DMS 273 (cell line): ENCODE measurements at regions not wholly inside any gene's neighbourhood (a gene's known extent, or its start where the extent isn't known, plus 50 kb on each side); places are given as distances from the start of the nearest gene placed in this dataset.
"Not testable (repeated sequence)": the region's sequence is repeated elsewhere in the genome, so short reads cannot be mapped to it uniquely, and the experiment has no call there.

Source experiments
- DNase-seq: peaks from one replicate; lab custom pipeline; 2025; ENCODE audit not compliant: unreplicated experiment; lab: John Stamatoyannopoulos, UW

DNA sequence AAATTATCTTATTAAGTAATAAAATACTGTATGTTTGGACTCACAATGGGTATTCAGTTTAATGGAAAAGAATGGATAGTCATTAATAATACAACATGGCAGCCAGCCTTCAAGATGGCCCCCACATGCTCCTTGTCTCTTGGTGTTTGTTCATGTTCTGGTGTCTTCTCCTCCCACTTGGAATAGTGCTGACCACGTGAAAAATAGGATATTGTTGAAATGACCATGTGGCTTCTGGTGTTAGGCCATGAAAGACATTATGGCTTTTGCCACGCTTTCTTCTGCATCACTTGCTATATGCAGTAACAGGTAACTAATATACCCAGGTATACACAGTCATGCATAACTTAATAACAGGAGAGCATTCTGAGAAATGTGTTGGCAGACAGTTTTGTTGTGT, 341.0 kb downstream of the KCNJ2 start:
- DNase-seq = no peak

DNA sequence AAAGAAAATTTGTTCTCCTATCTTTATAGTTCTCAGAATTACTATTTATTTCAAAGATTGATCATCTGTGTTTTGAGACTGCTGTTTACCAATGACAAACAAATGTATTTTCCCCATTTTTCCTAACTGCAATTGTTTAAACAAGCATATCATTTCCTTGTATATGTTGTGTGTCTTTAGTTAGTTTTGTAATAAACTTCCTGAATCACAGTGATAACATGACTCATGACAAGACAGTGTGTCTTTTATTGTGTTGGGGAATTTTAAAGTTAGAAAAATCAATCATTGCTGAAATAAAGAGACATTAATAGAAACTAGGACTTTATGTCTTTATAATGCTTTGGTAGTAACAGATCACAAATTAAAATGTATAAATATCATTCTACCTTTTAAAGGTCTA, 348.5 kb downstream of the KCNJ2 start:
- DNase-seq = no peak

DNA sequence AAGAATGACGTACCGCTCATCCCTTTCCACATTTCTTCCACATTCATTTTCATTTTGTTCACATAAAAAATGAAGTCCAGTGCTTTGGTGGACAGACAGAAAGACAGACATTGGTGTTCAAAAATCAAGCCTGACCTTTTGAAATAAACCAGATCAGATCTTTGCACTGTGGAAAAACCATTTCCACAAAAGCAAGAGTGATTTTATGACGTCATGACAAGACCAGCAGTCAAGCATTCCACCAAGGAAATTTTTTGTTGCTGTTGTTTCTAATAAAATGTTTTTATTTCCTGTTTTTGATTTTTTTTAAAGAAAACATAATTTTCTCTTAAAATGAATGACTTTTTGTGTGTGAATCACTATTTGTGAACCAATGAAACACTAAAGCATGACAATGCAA, 350.0 kb downstream of the KCNJ2 start:
- DNase-seq = no peak

DNA sequence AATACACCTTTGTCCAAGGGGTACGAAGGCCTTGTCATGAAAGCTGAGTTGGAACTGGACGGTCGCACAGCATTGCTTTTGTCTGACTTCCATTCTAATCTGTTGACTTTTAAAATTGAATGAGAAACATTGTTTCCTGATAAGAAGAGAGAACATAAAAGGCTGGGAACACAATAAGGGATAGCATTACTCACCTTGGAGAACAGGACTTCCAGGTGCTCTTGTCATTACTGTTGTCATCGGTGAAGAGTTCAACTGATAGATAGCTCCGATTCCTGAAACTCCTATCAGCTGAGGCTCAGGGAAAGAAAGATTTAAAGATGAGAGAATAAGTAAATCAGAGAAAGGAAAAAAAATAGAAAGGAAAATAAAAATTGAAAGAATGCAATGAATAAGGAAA, 351.1 kb downstream of the KCNJ2 start:
- no peak for DNase-seq

DNA sequence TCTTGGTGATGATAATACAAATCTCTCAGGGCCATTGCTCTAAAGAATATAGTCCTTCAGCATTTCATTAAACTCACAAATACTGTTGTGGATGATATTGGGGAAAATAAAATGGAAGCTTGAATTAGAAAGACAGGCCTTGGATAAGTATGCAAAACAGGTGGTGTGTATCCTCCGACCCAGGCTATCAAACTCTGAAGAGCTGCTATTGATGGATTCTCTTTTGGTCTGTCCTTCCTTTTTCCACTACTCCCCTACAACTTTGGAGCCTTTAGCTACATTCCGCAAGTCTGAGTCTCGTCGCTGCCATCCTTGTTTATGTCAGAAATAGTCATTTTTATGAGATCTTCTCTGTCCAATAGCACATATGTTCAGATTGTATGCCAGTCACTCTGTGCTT, 351.6 kb downstream of the KCNJ2 start:
- no peak for DNase-seq

DNA sequence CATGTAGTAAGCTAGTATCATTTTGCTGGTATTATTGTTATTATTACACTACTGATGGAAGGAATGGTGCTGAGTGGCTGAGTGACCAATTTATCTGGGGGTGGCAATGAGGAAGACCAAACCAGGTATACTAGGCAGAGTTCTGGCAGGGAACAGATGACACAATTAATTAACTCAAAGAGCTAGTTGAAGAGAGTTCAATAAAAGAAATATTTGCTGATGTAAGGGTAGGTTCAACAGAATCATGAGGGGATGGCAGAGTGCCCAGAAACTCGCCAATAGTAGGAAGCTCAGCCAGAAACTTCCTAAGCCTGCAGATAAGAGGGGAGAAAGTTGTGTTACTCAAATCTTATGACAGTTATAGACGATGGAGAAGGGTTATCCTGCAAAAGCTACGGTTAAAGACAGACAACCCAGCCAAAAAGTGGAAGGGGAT, 352.5 kb downstream of the KCNJ2 start:
- peak; percentile 17 for DNase-seq

DNA sequence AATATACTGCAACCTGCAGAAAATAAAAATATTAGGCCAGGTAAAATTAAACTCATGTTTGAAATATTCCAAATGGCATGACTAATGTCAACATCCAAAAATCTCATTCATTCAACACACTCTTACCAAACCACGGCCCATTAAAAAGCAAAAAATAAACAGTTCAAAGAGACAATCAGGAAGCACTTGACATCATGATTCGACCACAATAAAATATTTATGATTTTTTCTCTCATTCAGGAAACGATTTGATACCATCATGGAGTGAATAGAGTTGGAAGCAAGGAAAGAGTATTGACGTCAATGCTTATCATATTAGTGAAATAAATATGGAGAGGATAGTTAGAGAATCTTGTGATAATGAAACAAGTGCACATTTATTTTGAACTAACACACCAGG, 354.1 kb downstream of the KCNJ2 start:
- no peak for DNase-seq

DNA sequence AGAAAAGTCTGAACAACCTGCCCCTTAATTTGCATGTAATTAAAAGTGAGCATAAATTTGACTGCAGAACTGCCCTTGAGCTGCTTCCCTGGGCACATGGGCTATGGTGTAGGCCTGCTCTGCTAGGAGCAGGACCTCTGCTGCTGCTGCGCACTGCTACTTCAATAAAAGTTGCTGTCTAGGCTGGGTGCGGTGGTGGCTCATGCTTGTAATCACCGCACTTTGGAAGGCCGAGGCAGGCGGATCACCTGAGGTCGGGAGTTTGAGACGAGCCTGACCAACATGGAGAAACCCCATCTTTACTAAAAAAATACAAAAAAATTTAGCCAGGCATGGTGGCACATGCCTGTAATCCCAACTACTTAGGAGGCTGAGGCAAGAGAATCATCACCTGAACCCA, 355.7 kb downstream of the KCNJ2 start:
- DNase-seq = not testable (repeated sequence)

DNA sequence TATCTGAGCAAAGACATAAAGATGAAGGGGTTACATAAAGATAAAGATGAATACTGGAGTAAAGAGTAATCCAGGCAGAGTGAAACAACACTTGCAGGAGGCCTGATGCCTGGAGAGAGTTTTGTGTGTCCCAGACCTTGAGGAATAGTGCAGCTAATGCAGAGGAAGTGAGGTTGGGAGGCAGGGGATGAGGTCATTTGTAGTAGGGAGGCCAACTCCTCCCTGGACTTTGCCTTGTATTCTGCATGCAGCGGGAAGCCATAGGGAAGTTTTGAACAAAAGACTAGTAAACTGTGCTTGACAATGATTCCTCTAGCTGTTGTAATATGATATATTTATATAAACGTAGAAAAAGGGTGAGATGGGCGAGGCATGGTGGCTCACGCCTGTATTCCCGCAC, 356.6 kb downstream of the KCNJ2 start:
- no peak for DNase-seq

DNA sequence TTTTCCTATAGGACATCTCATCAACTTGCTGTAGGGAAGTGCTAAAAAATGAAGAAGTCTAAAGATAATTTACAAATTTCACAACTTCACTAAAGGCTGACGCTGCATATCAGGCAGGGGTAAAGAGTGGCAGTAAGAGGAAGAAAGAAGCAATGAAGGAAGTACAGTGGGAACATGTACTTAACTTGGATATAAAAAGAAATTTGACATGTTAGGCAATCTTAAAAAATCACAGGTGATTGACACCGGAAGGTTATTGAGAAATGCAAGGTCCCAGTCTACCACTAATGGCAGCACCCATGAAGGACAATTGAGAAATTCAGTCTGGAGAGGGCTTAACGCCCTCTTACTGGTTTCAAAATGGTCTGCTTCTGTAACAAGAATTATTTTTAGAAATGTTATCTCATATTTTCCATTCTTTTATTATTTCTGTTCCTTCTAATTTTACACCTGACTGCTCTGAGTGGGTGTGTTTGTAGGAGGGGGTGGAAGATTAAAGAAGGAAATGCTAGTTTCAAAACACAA, 358.1 kb downstream of the KCNJ2 start:
- no peak for DNase-seq

DNA sequence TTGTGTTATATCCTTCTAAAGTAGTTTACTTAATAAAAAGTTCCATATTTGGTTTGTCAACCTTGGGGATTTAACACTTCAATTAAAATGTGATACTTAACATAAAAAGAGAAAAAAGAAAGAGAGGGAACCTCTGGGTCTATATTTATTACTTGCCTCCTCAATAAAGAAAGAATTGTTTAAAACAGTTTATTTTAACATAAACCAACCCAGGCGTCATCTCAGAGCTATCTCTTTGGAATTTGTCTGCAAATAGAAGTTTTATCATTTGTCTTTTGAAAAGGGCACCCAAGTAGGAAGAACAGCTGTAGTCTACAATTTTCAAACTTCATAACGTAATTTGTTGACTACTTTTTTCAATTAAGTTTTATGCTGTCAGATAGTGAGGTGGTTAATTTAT, 364.1 kb downstream of the KCNJ2 start:
- no peak for DNase-seq

DNA sequence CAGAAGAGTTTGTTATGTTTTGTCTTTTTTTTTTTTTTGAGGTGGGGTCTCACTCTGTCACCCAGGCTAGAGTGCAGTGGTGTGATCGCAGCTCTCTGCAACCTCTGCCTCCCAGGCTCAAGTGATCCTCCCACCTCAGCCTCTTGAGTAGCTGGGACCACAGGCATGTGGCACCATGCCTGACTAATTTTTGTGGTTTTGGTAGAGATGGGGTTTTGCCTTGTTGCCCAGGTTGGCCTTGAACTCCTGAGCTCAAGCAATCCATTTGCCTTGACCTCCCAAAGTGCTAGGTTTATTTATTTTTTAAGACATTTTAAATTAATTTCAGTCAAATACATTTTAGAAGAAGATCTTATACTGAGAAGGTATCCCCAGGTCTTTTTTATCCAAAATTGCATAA, 366.7 kb downstream of the KCNJ2 start:
- DNase-seq = no peak

DNA sequence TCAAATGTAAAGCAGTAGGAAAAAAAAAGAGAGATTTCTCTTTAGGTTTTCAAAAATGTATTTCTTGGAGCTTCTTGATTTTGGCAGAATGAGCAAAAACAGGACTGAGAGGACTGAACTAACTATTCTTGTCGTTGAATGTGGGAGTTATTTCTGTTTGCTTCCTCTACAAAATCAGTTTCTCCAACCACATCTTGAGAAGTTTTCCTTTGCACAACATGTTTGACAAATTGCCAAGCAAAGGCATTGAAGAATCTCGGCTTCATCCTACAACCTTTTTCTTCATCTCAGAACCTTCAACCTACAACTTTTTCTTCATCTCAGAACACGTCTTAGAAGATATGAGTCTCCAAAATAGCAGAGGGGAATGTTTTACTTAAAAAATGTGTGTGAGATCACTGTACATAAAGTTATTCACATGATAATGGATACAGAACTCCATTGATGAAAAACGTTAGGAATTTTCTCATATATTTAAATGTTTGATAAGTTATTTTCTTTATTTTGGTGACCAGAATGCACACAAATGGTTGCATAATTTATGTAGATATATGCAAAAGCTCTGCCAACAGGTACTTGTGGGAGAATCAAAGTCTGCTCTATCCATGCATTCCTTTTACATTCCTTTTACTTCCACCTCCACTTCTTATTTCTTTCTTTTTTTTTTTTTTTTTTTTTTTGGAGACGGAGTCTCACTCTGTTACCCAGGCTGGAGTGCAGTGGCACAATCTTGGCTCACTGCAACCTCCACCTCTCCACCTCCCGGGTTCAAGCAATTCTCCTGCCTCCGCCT, 370.0 kb downstream of the KCNJ2 start:
- no peak for DNase-seq

DNA sequence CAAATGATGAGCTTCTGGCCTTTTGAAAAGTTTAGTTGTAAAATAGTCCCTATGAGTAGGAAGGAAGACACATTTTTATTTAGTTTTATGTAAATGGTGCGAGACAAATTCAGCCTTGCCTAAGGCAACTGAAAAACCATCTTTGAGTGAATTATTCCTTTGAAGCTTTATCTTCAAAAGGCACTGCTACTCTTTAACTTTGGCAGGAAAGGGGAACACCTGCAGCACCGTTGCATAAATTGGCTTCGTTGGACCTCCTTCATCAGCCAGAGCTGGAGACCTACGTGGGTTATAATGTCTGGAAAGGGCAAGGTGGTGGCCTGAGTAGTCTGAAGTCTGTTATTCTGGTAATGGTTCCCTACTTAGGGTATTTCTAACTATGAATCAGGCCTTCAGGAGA, 373.5 kb downstream of the KCNJ2 start:
- no peak for DNase-seq

DNA sequence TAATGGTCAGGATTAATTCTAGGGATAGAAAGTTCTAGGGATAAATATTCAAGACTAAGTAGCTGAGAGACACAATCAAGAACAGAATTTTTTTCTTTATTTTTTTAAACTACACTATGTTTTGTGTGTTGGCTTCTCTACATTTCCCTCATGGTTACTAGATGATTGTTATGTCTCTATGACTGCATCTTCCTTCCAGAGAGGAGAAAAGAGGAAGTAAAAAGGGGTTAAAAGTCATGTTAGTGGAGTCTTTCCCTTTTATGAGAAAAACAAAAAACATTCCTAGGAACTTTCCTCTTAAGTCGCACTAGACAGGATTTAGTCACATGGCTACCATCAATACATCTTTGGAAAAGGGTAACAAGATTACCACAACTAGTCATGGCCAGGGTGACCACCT, 375.0 kb downstream of the KCNJ2 start:
- DNase-seq = no peak

DNA sequence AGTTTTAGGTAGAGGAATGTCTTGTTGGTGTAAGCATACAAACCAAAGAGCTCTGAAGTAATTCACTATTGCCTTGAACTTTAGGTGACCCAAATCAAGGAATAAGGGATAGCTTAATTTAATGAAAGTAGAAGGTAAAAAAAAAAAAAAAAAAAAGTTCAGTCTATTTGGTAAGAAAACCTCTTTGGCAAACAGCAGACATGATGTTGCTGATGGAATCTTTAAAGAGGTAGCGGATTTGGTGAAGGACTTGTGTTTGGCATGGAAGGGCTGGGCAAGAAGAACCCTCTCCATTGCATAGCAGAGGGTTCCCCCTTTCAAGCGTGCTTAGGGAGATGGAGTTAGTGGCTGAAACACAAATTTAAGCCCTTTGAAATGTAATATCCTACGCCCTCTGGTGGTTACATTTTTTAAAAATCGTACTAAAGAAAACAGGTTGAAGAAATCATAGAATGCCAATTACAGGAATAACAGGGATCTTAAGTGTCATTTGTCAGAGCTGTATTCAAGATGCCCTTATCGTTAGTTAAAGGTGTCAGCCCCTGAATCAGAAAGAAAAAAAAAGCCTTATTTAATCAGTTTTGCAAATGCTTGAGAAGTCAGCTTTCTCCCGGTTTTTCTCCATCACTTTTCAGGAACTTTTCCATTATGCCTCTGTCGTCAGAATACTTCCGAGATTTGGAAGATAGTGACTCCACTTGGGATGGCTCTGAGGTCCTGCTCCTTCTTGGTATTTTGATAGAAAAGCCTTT, 383.1 kb downstream of the KCNJ2 start:
- DNase-seq = peak; percentile 82

DNA sequence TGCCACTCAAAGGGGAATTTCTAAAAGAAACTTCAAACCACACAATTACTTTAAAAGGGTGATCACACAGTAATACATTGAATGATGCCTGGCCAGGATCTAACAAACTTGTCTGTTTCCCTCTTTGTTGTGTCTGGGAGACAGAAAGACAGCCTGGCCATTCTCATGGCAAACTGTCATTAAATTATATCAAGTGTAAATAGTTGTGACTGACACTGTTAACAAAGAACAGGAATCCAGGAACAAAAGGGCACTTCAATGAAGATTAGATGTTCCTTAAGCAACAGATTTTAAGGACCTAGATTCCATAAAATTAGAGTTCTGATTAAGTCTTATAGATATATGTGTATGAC, 383.6 kb downstream of the KCNJ2 start:
- no peak for DNase-seq

DNA sequence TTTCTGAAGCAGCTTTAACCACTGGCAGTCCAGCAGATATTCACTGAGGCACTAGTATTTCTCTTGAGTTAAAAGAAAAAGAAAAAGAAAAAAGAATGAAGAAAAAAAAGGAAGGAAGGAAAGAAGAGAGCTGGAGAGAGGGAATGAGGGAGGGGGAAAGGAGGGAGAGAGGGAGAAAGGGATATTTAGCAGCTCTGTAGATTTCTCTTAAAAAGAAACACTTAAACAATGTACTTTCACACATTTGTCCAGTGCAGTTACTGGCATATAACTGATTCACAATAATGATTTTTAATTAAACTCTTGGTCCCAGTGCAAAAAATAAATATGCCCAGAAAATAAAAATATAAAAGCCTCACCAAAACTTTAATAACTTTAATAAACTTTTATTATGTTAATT, 386.4 kb downstream of the KCNJ2 start:
- no peak for DNase-seq

DNA sequence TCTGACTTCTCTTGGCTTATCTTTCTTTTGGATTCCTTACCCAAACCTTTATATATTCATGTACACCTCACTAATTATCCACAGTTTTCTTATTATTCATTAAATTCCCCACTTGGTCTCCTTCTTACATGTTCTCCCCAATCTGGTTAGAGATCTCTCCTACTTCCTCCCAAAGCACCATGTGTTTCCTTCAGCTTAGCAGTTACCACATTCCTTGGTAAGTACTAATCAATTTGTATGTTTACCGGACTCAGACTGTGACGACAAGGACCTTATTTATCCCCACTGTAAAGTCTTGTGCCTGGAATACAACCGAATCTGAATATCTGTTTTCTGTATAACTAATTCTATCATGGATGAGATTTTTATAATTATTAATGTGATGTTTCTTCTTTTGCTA, 389.5 kb downstream of the KCNJ2 start:
- DNase-seq = no peak

DNA sequence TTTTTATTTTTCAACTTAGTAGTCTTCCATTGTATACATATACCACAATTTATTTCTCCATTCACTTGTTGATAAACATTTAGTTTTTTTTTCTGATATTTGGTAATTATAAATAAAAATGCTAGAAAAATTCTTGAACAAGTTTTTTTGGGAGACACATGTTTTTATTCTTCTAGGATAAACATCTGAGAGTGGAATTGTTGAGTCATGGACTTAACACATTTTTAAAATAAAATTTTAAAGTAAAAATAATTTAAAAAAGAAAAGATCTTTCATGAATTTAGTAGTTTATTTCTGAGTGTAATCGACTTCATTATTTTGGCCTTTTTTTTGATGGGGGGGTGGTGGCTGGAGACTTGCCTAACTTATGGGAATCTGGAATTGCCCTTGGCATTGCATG, 391.1 kb downstream of the KCNJ2 start:
- no peak for DNase-seq

DNA sequence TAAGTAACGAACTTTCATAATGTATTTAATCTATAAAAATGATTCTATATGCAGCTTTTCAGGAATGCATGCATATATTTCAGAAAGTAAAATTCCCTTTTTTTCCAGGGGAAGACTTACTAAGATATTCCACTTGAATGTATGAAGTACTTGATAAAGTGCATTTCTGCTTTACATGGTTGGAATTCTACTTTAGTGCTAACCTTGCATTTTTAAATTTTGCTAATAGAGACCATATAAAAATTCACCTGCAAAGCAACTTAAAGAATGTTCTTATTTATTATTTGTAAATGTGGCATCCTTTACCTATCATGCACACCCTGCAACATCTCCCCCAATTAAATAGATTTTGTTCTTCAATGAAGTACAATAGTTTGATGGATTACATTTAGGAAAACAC, 392.8 kb downstream of the KCNJ2 start:
- no peak for DNase-seq

DNA sequence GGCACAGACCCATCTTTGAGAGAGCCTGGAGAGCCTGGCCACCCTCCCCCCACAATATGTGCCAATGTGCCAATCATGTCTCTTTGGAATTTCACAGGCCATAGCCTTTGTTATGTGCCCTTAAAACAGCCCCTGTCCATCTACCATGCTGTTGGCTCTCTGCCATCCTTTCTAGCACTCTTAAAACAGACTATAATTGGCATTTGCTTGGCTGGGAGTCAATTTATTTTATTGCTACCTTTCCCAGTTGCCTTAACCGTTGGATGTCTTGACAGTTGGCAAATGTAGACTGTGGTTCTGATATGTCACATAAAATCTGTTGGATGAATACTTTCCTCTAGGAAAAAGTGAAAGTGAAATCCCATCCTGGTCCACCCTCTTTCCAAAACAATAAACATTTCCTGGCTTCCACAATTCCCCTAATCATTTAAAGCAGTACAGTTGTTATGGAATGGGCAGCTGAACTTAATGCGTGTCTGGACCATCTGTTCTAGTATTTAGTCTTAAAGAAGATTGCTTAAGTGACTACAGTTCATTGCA, 394.0 kb downstream of the KCNJ2 start:
- DNase-seq = peak; percentile 94
